PC-9 (cell line): ENCODE measurements at regions not wholly inside any gene's neighbourhood (a gene's known extent, or its start where the extent isn't known, plus 50 kb on each side); places are given as distances from the start of the nearest gene placed in this dataset.

Experiments
- EZH2 ChIP-seq: fragments of 200-600 bp; sonication (generic); IDR thresholded peaks from 2 replicates; pipeline ENCODE4 v1.8.0; 2017; ENCODE audit warnings: antibody characterized with exemption, low read depth
- TF ChIP-seq, protein P1 (sequence below): fragments of 200-600 bp; sonication (generic); conservative IDR thresholded peaks from 2 replicates; pipeline ENCODE4 v1.6.1; 2017; ENCODE audit warnings: mixed run types, antibody characterized with exemption, mild to moderate bottlenecking, moderate library complexity

DNA sequence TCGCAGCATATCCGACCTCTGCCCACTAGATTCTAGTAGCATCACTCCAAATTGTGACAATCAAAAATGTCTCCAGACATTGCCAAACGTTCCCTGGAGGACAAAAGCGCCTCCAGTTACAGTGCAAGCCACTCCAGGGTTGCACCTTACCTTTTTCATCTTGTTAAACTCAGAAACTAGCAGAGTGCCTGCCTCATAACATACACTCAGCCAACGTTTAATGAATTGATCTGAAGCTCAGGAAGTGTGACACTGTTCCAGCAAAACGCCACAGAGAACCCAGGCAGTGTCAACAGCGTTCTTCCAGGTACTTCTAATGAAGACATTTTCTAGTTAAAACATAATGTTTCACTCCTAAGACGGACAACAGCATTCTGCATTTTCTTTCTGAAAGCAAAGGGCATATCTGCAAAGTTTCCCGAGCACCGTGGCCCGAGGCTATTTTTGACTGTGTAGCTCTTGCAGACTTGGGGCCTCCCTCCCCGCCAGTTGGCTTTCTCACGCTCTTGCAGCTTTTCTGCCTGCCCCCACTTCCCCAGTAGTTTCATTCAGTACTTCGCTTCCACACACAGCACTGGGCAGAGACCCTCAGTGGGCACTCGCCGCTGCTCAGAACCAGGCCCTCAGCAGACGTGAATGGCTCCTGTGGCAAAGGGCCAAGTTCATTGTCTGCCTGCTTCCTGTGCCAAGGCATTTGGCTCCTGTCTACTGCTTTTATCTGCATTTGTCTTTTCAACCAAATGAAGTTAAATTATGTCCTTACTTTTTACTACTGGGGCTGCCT, 133.4 kb upstream of the TTC29 start:
- TF ChIP-seq, protein P1, sequence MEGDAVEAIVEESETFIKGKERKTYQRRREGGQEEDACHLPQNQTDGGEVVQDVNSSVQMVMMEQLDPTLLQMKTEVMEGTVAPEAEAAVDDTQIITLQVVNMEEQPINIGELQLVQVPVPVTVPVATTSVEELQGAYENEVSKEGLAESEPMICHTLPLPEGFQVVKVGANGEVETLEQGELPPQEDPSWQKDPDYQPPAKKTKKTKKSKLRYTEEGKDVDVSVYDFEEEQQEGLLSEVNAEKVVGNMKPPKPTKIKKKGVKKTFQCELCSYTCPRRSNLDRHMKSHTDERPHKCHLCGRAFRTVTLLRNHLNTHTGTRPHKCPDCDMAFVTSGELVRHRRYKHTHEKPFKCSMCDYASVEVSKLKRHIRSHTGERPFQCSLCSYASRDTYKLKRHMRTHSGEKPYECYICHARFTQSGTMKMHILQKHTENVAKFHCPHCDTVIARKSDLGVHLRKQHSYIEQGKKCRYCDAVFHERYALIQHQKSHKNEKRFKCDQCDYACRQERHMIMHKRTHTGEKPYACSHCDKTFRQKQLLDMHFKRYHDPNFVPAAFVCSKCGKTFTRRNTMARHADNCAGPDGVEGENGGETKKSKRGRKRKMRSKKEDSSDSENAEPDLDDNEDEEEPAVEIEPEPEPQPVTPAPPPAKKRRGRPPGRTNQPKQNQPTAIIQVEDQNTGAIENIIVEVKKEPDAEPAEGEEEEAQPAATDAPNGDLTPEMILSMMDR: no peak
- no peak for TF ChIP-seq EZH2
